PC-9 (cell line): ENCODE measurements at regions not wholly inside any gene's neighbourhood (a gene's known extent, or its start where the extent isn't known, plus 50 kb on each side); places are given as distances from the start of the nearest gene placed in this dataset.

Source experiments
- CTCF ChIP-seq: fragments of 200-600 bp; sonication (generic); conservative IDR thresholded peaks from 2 replicates; pipeline ENCODE4 v1.6.1; 2017; ENCODE audit warnings: mixed run types, antibody characterized with exemption, mild to moderate bottlenecking, moderate library complexity
- EZH2 ChIP-seq: fragments of 200-600 bp; sonication (generic); IDR thresholded peaks from 2 replicates; pipeline ENCODE4 v1.8.0; 2017; ENCODE audit warnings: antibody characterized with exemption, low read depth

GRCh38 chr5:25358919-25359318 lies 714.1 kb upstream of the CDH10 start:
- TF ChIP-seq CTCF (no peak), EZH2 (no peak)
